ENCODE measurements at regions not wholly inside any gene's neighbourhood (a gene's known extent, or its start where the extent isn't known, plus 50 kb on each side); places are given as distances from the start of the nearest gene placed in this dataset.

DNA sequence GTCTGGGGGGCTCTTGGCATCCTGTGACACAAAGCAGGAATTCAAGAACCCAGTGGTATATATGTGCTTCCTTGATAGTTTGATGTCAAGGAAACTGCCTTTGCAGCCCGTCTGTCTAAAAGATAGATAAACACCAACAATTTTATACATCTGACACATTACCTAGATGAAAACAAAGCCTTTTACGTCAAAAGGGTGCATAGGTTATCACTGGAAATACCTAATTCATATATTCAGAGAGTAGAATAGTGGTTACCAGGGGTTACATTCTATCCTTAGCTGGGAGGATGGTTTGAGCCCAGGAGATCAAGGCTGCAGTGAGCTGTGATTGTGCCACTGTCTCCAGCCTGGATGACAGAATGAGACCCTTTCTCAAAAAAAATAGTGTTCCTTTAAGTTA is 356.9 kb upstream of the RASGRP1 start (continued):
- TF ChIP-seq TAF7 (optimal IDR thresholded peaks at IDR 0.05; ENCODE audit: borderline replicate concordance, low read depth, low read length) (no peak), CEBPB (IDR thresholded peaks at IDR 0.05; ENCODE audit: low read depth, low read length) (no peak), POLR2A (IDR thresholded peaks at IDR 0.05; ENCODE audit: control extremely low read depth in 1 of 2, low read depth in 2 of 2, low read length in 2 of 2) (no peak), RXRA (IDR thresholded peaks at IDR 0.05; ENCODE audit: insufficient read depth, low read depth, low read length) (no peak), SP4 (IDR thresholded peaks at IDR 0.05; ENCODE audit: low read length) (no peak), SIRT6 (IDR thresholded peaks at IDR 0.05; ENCODE audit: low read length) (no peak)
